NCI-H446 (cell line): ENCODE measurements at regions not wholly inside any gene's neighbourhood (a gene's known extent, or its start where the extent isn't known, plus 50 kb on each side); places are given as distances from the start of the nearest gene placed in this dataset.

Experiments
- DNase-seq, 2 experiments: peaks; one replicate each; lab custom pipeline; 2025; lab: John Stamatoyannopoulos, UW

DNA sequence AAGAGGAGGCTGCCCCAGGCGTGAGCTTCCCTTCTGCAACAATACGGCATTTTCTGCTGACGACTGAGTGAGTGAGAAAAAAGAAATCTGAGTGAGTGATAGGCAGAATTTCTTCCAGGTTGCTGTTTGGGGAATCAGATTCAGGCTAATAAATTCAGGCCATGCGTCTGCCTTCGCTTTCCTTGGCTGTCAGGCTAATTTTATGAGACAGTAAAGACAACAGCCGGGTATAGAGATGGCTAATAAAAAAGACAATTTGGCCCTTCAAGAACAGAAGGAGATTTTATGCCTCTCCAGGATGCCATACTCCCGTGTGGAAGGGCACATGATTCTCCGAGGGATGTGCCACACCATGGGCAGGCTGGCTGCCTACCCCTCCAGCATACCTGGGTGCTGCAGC lies 145.9 kb upstream of the UBL3 start:
- no peak for DNase-seq

DNA sequence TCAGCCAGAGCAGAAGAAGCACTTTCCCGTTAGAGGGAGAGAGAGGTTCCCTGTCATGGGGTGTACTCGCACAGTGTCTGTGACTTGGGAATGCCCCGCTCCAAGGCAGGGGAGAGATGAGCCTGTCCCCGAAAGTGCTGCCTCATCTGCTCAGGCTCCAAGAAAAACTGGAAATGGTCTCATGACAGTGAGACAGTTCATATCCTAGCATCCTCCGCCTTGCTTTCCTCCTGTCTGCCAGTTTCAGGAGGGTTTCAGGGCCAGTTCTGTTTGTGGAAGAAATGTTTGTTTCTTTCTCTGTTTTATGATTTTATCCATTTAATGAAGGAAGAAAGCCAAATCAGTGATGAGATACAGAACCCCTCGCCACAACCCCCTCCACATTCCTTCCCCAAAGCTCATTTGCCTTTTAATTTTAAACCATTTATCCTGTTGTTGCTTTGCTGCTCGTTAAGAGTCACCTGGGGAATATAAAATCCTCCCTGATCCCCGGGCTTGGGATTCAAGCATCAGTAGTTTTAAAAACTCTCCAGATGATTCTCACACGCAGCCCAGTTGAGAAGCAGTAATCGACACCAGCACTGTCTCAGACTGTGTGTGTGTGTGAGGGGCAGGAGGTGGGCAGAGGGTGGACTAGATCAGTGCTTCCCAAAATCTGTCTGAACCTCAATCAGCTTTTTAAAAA lies 144.6 kb upstream of the UBL3 start:
- DNase-seq, result no peak

DNA sequence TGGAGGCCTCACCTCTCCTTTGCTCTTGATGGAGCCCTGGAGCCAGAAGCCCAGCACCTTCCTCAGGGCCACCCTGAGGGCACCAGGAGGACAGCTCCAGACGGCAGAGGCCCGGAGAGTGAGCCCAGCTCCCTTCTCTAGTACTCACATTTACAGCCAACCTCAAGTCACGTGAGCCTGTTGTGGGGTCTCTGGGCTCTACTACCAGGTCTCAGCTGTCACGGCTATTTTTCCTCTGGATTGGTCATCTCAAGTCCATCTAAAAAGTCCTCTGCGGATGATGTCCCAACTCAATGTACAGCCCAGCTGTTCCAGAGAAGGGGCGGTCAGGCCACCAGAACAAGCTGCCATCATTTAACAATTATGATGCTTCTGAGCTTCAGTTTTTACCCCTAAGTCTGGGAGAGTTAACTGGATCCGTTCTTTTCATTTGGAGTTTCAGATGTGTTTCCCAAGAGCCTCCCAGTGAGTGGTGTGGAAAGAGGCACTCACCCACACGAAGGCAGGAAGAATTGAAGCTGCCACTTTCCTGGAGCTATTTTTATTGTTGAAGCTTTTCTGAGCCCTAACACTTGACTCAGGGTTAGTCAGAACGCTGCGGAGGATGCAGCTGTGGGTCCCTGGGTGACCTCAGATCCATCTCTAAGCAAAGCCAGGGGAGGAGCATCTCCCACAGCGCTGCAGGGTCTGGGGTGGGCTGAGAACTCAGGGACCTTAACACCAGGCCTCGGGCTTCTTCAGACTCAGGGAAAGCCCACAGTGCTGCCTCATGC lies 143.5 kb upstream of the UBL3 start:
- DNase-seq, result no peak

DNA sequence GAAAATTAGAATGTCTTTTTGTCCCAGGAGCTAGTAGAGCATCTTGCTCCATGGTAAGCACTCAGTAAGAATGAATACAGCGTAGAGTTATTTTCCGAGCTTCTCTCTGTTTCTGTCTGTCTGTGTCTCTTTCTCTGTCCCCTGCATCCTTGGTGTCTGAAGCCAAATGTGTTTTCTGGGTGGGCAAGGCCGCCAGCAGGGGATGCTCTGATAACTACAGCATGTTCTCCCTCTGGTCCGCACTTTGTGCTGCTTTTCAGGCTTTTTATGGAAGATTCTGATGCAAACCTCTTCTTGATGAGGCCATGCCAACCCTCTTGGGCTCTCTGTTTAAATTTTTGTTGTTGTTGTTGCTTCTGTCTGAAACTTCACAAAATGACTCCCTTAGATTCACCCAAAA lies 142.8 kb upstream of the UBL3 start:
- DNase-seq, result no peak

DNA sequence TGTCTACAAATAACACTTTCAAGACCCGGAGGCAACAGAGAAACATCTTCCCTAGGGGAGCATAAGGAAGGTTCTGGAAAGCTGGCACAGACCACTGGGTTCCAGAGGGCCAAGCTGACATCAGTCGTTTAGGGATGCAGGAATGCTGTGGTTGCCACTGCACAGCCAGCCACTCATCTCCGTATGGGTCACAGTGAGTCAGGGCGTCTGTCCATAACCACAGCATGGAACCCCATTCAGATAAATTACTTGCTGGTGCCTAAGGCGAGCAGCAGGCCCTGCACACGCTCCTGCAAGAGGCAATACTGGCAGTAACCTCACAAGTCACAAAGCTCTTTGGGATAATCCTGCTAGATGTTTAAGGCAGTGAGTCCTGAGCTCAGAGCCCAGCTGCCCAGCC lies 140.9 kb upstream of the UBL3 start:
- no peak for DNase-seq

DNA sequence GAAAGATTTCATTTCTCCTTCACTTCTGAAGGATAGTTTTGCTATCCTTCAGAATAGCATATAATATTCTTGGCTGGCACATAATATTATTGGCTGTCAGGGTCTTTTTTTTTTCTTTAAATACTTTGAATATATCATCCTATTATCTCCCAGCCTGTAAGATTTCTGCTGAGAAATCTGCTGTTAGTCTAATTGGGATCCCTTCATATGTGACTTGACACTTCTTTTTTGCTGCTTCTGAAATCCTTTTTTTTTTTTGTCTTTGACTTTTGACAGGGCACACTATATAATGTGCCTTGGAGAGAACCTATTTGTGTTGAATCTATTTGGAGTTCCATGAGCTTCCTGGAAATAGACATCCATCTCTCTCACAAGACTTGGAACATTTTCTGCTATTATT lies 136.9 kb upstream of the UBL3 start:
- no peak for DNase-seq

DNA sequence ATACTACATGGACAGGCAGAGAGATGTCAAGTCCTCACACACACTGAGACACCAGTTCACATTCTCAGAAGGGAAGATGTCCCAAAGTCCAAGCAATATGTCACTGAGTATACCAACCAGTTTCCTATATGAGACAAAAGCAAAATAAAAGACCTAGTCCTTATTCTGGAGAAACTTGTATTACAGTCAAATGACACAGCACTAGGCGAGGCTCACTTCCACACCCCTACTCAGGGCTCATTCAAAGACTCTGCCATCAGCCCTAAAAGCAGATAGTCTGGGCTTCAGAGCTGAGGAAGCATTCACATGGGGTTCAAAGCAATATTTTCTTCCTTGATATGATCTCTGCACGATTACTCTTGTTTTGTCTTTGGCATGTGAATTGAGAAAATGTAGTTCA lies 129.9 kb upstream of the UBL3 start:
- DNase-seq, result no peak

DNA sequence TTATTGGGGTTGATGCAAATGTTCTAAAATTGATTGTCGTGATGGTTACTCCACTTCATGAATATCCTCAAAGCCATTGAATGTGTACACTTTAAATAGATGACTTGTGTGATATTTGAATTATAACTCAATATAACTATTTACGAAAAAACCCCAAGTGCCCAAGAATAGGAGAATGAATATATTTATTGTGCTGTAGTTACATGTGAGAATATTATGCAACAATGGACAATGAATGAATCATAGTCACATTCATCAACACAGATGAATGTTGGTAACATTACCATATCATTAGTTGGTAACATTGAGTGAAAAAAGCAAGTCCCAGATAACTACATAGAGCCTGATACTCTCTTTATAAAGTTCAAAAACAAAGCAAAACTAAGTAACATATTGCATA lies 127.8 kb upstream of the UBL3 start:
- DNase-seq, result no peak

GRCh38 chr13:29977476-29978120 lies 127.2 kb upstream of the UBL3 start:
- no peak for DNase-seq

DNA sequence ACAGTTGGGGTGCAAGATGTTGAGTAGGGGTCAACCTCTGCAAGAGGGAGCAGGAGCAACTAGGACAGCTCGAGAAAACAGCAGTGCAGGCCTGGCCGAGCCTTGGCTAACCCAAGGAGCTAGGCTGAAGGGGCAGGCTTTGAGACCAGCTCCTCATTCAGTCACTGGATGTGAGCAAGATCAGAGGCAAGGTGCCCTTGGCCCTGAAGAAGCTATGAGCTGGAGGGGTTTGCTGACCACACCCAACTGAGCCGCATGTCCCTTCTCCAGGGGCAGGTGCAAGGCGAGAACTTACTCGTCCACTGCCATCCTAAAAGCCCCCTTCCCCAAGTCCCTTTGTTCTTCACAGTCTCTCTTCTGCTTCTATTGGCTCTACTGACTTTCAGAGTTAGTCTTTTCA lies 126.1 kb upstream of the UBL3 start:
- DNase-seq, result no peak

GRCh38 chr13:29975283-29975682 lies 124.9 kb upstream of the UBL3 start:
- no peak for DNase-seq

DNA sequence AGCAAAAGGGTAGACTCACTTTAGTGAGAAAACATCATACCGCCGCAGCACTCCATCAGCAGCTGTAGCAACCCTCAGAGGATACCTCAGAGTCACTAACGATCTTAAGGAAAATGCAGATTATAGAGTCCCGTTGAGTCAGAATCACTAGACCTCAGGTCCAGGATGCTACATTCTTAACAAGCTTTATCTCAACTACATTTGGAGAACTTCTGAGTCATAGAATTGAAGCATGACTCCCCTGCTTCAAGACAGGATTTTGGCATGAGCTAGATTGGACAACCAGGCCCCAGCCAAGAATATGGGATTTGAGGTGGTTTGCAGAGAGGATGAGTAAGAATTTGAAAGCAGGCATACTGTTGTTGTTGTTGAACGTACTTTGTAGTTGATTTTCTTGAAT lies 118.9 kb upstream of the UBL3 start:
- no peak for DNase-seq

DNA sequence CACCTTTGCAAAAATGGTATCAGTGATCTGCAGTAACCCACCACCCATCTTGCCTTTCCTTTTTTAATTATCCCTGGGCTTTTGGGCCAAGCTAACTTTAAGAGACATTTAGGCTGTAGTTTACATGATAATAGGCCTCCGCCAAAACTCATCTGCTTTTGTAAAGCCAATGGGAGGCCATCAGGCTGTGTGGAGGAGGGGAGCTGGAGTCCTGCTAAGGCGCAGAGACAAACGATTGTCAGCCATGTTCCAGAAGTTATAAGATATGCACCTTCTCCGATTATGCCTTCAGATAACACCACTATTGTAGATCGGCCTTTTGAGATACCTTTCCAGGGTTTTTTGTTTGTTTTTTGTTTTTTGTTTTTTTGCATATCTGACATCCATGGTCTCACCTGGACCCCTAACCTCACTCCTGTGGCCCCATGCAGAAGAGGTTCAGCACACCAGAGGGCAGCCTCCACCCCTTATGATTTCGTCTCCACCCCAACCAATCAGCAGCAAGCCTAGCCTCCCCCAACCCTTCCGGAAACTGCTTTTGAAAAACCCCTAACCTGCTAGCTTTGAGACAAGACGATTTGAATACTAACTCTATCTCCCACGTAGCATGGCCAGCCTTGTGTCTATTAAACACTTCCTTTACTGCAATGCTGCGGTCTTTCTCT lies 113.9 kb upstream of the UBL3 start:
- DNase-seq, result no peak

DNA sequence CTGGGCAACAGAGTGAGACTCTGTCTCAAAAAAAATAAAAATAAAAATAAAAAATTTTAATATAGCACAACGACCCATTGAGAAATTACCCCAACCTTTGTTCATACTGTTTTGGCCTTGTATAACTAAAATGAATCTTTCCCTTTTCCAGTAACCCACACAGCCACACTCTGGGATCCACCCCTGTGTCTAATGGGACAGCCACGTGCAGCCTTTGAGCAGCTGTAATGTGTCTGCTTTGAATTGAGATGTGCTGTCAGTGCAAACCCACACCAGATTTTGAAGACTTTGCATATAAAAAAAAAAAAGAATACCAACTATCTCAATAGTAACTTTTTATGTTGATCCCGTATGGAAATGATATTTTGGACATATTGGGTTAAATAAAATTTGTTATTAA lies 112.7 kb upstream of the UBL3 start:
- DNase-seq, result no peak

DNA sequence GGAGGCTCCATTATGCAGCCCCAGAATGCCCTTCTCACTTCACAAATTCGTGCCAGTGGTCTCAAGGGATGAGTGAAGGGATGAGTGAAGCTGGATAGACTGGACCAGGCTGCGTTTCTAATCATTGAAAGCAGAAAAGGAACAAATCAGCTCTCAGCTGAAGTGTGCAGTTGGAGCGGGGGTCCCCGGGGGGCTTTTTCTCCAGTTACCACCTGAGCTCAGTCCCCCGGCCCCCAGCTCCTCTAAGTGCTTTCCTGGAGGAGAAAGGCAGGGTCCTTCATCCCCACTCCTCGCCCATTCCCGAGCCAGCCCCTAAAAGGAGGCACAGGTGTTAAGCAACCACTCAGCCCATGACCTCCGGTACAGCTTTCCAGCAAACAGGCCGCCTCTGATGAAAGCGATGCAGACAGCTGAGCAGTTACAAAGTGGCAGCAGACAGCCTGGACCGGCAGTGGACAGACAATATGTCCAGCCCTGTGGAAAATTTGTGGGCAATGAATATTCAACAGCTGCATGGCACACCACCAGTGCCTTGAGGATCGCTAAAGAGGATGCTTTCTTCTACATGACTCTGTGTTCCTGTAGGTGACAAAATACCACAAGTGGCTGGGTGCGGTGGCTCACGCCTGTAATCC lies 110.7 kb upstream of the UBL3 start:
- DNase-seq, result no peak

- DNase-seq, result no peak
Measured at GRCh38 chr13:29959603-29960002, 109.2 kb upstream of the UBL3 start.

DNA sequence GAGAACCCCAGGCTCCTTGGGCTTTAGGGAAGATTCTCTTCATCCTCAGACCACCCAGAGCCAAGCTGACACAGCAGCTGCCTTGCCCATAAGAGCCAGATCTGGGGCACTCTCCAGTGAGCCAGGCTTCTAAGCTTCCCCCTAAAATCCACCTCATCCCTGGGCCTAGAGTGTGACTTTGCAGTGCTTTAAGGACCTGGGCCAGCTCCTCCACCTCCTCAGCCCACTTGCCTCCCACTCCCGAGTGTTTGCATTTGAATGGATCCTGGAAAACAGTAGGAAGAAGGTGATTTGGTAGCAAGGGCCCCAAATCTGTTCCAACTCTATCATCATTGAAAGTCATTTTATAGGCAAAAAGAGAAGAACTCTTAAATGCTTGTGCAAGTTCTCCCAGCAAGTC lies 108.7 kb upstream of the UBL3 start:
- no peak for DNase-seq

GRCh38 chr13:29958476-29958875 lies 108.1 kb upstream of the UBL3 start:
- DNase-seq, result no peak

DNA sequence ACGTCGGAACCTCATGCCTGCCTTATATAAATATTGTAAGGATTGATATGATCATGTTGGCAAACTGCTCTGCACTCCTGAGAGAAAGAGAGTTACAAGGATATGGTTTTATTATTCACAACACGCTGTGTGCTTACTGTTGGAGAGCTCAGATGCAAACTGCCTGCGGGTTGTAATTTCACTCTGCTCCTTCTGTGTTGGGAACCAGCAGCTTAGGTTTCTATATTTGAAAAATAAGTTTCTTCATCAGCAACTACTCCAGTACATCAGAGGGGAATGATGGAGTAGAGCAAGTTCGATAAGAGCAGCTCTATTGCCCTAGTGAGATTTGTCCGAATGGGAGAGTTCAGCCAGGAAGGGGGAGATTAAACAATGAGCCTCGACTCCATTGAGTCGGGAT lies 106.9 kb upstream of the UBL3 start:
- DNase-seq, result no peak

DNA sequence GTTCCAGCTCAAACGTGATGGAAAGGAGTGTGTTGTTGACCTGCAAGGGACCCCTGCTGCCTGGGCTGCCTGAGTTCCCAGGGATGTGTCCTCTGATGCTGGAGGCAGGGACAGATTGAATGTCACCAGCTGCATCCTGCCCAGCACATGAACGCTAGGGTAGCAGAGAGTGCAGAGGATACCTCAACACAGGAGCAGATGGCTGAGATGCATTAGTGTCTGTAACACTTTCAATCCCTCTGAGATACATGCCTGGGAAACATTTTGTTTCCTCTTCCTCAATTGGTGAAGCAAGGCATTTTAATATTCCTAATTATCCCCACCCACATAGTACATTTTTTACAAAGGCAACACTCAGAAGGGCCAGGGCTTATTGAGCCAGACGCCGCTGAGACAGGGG lies 106.4 kb upstream of the UBL3 start:
- no peak for DNase-seq

DNA sequence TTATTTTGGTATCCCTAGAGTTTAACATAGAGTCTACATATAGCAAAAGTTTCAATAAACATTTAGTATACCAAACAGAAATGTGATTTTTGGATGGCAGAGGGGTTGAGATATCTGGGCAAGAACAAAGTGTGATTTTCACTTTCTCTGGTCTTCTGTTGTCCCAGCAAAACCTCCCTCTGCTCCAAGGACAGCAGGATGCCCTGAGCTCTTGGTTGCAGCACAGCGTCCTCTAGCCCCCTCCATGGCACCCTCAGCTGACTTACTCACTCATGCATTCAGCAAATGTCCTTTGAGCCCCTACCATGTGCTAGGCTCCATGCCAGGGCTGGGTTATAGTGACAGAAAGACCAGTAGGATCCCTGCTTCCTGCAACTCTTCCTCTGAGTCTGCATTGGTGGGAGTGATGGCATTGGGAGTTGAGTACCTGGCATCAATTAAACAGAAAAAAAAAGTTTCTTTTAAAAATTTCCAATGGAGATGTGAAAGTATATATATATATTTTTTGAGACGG lies 104.8 kb upstream of the UBL3 start:
- no peak for DNase-seq
